ENCODE measurements at regions not wholly inside any gene's neighbourhood (a gene's known extent, or its start where the extent isn't known, plus 50 kb on each side); places are given as distances from the start of the nearest gene placed in this dataset.

GRCh38 chr2:20523799-20524187 lies 76.9 kb downstream of the RHOB start:
- no peak for DNase-seq

- DNase-seq: no peak
Observed at GRCh38 chr2:20524412-20525040, 77.7 kb downstream of the RHOB start.

GRCh38 chr2:20525041-20526035 lies 78.5 kb downstream of the RHOB start:
- no peak for DNase-seq

- DNase-seq: no peak
Observed at GRCh38 chr2:20526160-20526559, 79.3 kb downstream of the RHOB start.

DNA sequence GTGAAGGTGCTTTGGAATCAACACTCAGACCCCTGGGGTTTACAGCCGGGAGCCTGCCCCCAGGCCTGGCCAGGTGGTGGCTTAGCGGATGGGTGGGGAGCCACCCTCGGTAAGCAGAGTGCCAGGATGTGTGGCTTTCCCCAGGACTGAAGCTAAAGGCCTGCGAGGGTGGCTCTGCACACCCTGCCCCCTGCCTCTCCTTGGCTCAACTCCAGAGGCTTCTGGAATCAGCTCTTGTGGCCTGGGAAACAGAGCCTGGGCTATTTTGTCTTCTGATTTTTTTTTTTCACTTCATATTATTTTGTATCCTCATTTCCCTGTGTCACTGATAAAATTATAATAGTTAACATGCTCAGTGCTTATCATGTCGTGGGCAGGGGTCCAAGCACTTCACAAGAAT lies 79.8 kb downstream of the RHOB start:
- DNase-seq: no peak

- DNase-seq: no peak
Observed at GRCh38 chr2:20528713-20529112, 81.8 kb downstream of the RHOB start.

GRCh38 chr2:20530520-20530919 lies 83.6 kb downstream of the RHOB start:
- no peak for DNase-seq

GRCh38 chr2:20531633-20532262 lies 84.9 kb downstream of the RHOB start:
- DNase-seq: no peak

- DNase-seq: no peak
Observed at GRCh38 chr2:20532634-20533437, 86.0 kb downstream of the RHOB start.

DNA sequence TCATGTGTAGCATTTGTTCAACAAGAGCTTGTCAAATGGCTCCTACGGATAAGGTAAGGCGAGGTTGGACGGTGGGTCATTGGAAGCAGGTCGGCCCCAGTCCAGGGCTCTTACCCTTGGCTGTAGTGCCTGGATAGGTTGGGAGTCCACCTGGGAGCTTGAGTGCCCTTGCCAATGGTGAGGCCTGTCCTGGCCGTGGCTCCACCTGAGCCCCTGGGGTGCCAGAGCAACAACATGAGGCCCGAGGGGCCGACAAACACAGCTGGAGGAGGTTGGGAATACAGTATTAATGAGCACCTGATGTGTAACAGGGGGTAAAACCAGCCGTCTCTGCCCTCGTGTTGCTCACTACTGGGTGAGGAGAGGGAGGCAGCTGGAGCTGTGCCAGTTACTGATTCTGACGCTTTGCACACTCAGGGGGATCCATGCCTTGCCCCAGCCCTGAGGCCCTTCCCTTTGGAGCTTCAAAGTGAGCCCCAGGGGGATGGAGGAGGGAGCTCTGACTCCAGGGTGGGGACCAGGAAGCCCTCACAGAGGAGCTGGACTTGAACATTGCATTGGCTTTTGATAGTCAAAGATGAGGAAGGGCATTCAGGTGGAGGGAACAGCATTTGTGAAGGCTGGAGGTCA lies 87.2 kb downstream of the RHOB start:
- DNase-seq: no peak

GRCh38 chr2:20534913-20535801 lies 88.3 kb downstream of the RHOB start:
- DNase-seq: no peak

DNA sequence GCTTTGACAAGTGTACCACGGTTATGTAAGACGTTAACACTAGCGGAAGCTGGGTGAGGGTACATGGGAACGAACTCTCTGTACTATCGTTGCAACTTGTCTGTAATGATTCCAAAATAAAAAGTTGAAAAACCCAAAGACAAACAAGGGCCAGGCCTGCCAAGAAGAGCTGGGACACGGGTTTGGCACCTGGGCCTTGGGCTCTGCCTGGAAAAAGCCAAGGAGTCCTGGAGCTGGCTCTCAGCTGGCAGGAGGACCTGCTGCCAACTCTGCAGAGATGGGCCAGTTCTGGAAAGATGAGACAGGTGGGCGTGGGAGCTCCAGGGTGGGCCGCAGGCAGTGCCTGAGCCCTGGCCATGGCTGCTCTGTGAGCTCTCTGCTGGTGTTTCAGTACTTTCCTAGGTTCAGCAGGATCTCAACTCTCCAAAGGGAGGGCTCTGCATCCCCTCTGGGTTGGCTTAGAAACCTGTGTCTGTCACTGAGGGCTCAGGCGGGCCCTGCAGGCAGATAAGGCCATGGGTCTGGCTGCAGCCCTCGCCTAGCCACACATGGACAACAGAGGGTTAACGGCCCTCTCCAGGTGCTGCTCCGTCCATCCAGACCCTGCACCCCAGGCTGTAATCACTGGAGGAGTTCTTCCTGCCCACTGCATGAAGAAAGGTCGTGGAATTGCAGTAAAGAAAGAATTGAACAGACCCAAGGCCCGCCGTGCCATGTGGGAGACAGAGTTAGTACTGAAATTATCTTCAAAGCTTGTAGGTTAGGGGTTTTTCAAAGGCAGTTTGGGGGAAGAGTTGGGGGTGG lies 89.9 kb downstream of the RHOB start:
- no peak for DNase-seq

- no peak for DNase-seq
Observed at GRCh38 chr2:20537423-20538307, 90.8 kb downstream of the RHOB start.

DNA sequence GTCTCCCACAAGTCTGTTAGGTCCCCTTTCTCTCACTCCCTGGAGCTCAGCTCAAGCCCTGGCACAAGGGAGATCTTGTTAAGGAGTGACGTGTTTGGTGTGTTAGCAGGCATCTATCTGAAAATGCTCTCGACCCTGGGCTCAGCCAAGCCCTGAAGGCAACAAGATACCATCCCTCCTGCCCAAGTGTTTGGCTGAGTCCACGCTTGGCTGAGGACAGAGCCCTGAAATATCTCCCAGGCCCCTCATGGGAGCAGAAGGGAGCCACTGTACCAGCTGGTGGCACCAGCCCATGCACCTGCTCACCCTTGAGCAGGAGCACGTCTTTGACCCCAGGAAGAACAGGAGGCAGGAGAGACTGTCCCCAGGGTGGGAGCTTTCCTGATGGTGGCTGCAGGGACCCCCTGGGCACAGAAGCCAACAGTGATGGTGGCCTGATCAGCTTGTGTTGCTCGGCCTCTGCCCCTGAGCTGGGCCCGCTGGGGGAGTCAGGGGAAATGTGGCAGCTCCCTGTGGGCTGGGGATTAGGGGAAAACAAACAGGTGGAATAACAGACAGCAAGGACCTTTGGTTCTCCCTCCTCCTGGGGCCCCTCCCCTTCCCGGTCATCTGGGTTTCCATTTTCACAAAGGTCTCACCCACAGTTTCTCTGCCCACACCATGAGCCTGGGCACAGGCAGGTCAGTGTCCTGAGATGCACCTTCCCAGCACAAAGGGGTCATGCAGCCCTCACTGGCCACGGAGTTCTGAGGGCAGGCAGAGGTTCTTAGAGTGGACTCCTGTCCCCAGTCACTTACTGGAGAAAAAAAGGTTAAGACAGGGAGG lies 91.6 kb downstream of the RHOB start:
- DNase-seq: no peak

DNA sequence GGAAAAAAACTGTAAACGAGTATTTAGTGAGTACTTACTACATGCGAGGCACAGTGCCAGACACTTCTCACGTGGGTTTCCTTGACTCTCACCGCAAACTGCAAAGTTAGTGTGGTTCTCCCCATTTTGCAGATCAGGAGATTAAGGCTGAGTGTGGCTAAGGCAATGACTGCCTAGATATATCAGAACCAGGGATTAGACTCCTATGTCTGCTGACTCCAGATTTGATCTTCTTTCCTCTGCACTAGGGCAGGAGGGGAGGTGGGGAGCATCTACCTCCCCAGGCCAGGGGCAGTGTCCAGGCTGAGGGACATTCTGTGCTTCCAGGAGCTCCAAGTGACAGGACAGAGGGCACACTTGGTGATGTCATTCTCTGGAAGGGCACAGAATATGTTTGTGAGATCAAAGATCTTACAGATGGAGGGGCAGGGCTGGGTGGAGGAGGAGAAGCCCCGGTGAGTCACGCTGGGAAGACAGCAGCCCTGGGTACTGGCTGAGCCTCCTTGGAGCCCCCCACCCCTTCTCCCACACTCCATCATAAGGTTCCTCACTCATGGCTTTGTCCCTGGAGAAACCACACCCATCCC lies 92.4 kb downstream of the RHOB start:
- DNase-seq: peak in 1 of 5 experiments; percentile 86

GRCh38 chr2:20539776-20540586 lies 93.1 kb downstream of the RHOB start:
- DNase-seq: peak in 1 of 5 experiments; percentile 60

Measured in T-helper 2 cell (primary cell).